ACHN (cell line): ENCODE measurements at regions not wholly inside any gene's neighbourhood (a gene's known extent, or its start where the extent isn't known, plus 50 kb on each side); places are given as distances from the start of the nearest gene placed in this dataset.

Source experiments
- DNase-seq: peaks from one replicate; pipeline ENCODE4 v3.0.0-alpha.2; 2015
- in situ Hi-C: cut with HindIII; loops from 2 replicates; pipeline ENCODE4 v1.10.0; 2017; ENCODE audit warnings: low sequenced_read_pairs, low pct_ligation_motif_present, low pct_unique_long_range_greater_than_20kb

GRCh38 chr6:15810618-15811017 is 147.8 kb upstream of the DTNBP1 start:
- in situ Hi-C loops: no loop called here
- no peak for DNase-seq

GRCh38 chr6:15809367-15809766 is 146.5 kb upstream of the DTNBP1 start:
- DNase-seq: no peak
- in situ Hi-C loops: no loop called here

GRCh38 chr6:15804164-15805154 is 141.6 kb upstream of the DTNBP1 start:
- no peak for DNase-seq
- in situ Hi-C loops: no loop called here

- no peak for DNase-seq
- in situ Hi-C loops: no loop called here
Observed at GRCh38 chr6:15802466-15802865, 139.6 kb upstream of the DTNBP1 start.

GRCh38 chr6:15801912-15802311 is 139.1 kb upstream of the DTNBP1 start:
- in situ Hi-C loops: no loop called here
- DNase-seq: no peak

- in situ Hi-C loops: no loop called here
- DNase-seq: no peak
Observed at GRCh38 chr6:15800841-15801617, 138.2 kb upstream of the DTNBP1 start.

- in situ Hi-C loops: no loop called here
- DNase-seq: no peak
Observed at GRCh38 chr6:15798533-15799255, 135.9 kb upstream of the DTNBP1 start.

GRCh38 chr6:15796844-15797243 is 134.0 kb upstream of the DTNBP1 start:
- in situ Hi-C loops: no loop called here
- no peak for DNase-seq

GRCh38 chr6:15796130-15796771 is 133.4 kb upstream of the DTNBP1 start:
- in situ Hi-C loops: no loop called here

GRCh38 chr6:15793826-15794225 is 131.0 kb upstream of the DTNBP1 start:
- in situ Hi-C loops: no loop called here
- DNase-seq: no peak

More at GRCh38 chr6:15796130-15796771, 133.4 kb upstream of the DTNBP1 start:
- no peak for DNase-seq

- DNase-seq: peak; percentile 39
- in situ Hi-C loops: no loop called here
Observed at GRCh38 chr6:15793288-15793687, 130.5 kb upstream of the DTNBP1 start.

GRCh38 chr6:15792842-15793241 is 130.0 kb upstream of the DTNBP1 start:
- no peak for DNase-seq
- in situ Hi-C loops: no loop called here

GRCh38 chr6:15791448-15792181 is 128.8 kb upstream of the DTNBP1 start:
- in situ Hi-C loops: no loop called here
- DNase-seq: peak; percentile 51

- in situ Hi-C loops: no loop called here
- DNase-seq: no peak
Observed at GRCh38 chr6:15790116-15790515, 127.3 kb upstream of the DTNBP1 start.

- in situ Hi-C loops: no loop called here
Observed at GRCh38 chr6:15786846-15787245, 124.0 kb upstream of the DTNBP1 start.

GRCh38 chr6:15783484-15783883 is 120.7 kb upstream of the DTNBP1 start:
- in situ Hi-C loops: no loop called here
- DNase-seq: no peak

More at GRCh38 chr6:15786846-15787245, 124.0 kb upstream of the DTNBP1 start:
- no peak for DNase-seq

GRCh38 chr6:15781890-15782289 is 119.1 kb upstream of the DTNBP1 start:
- no peak for DNase-seq
- in situ Hi-C loops: no loop called here

- no peak for DNase-seq
- in situ Hi-C loops: no loop called here
Observed at GRCh38 chr6:15781333-15781732, 118.5 kb upstream of the DTNBP1 start.
